Karpas-422 (cell line): ENCODE measurements at regions not wholly inside any gene's neighbourhood (a gene's known extent, or its start where the extent isn't known, plus 50 kb on each side); places are given as distances from the start of the nearest gene placed in this dataset.
"Not testable (repeated sequence)": the region's sequence is repeated elsewhere in the genome, so short reads cannot be mapped to it uniquely, and the experiment has no call there.

Source experiments
- DNase-seq: peaks from one replicate; pipeline ENCODE4 v3.0.0-alpha.2; 2015
- H2AFZ ChIP-seq: fragments of 200-600 bp; sonication (generic); 2 replicates; pipeline ENCODE4 v1.6.1; 2014; ENCODE audit warnings: antibody characterized with exemption, low read length, mixed read lengths
- H3K27ac ChIP-seq: fragments of 200-600 bp; sonication (generic); 2 replicates; pipeline ENCODE4 v1.5.1; 2014; ENCODE audit warnings: mild to moderate bottlenecking, low read length, moderate library complexity
- H3K27me3 ChIP-seq: fragments of 200-600 bp; sonication (generic); 2 replicates; pipeline ENCODE4 v1.6.1; 2014; ENCODE audit warnings: low read length, mixed read lengths
- H3K36me3 ChIP-seq: fragments of 200-600 bp; sonication (generic); 2 replicates; pipeline ENCODE4 v1.6.1; 2014; ENCODE audit warnings: low read length, mixed read lengths; ENCODE audit not compliant: insufficient read depth
- H3K4me1 ChIP-seq: fragments of 200-600 bp; sonication (generic); 2 replicates; pipeline ENCODE4 v1.6.1; 2014; ENCODE audit warnings: mild to moderate bottlenecking, low read length, mixed read lengths
- H3K4me2 ChIP-seq: fragments of 200-600 bp; sonication (generic); 2 replicates; pipeline ENCODE4 v1.6.1; 2014; ENCODE audit warnings: low read length, low read depth, mild to moderate bottlenecking; ENCODE audit not compliant: poor library complexity, severe bottlenecking
- H3K4me3 ChIP-seq: fragments of 200-600 bp; sonication (generic); 2 replicates; pipeline ENCODE4 v1.5.1; 2014; ENCODE audit warnings: mild to moderate bottlenecking, antibody characterized with exemption, low read length, mixed read lengths
- H3K79me2 ChIP-seq: fragments of 200-600 bp; sonication (generic); 2 replicates; pipeline ENCODE4 v1.6.1; 2014; ENCODE audit warnings: mild to moderate bottlenecking, low read length, mixed read lengths
- H3K9ac ChIP-seq: fragments of 200-600 bp; sonication (generic); 2 replicates; pipeline ENCODE4 v1.6.0; 2014; ENCODE audit warnings: low read length
- H3K9me2 ChIP-seq: fragments of 200-600 bp; sonication (generic), shearing (Covaris generic); replicated peaks from 2 replicates; pipeline ENCODE4 v1.6.0; 2014; ENCODE audit warnings: mild to moderate bottlenecking, low read length, moderate library complexity; ENCODE audit not compliant: insufficient read depth
- H3K9me3 ChIP-seq: fragments of 300-700, 200-600 bp; sonication (generic); 2 replicates; pipeline ENCODE4 v1.6.1; 2014; ENCODE audit warnings: low read length, mixed read lengths
- H4K20me1 ChIP-seq: fragments of 200-600 bp; sonication (generic); 2 replicates; pipeline ENCODE4 v1.6.1; 2014; ENCODE audit warnings: mild to moderate bottlenecking, antibody characterized with exemption, low read length, low read depth; ENCODE audit not compliant: insufficient read depth

DNA sequence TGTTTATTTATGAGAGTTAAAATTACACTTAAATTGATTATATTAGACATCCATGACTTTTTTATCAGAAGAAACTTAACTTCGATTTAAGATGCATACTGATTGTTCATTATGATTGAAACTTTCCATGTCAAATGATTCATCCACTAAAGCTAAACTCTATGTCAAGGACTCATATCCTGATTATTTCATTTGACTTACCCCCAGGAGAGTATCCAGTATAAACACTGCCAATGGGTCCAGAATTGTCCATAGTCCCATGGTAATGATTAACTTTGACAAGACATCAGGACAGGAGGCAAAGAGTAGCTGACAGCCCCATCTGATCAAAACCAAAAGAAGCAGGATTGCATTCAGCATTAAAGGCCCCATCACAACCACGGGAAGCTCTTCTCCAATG lies 709.9 kb downstream of the TFAP2A start:
- H3K79me2 ChIP-seq, result no peaks in the 10 kb centered on the region
- no peak overlapping the region for H3K4me2 ChIP-seq
- H2AFZ ChIP-seq, result no peak overlapping the region
- H3K36me3 ChIP-seq, result no peaks in the 10 kb centered on the region
- no peak overlapping the region for H3K27ac ChIP-seq
- no peak for DNase-seq
- no peaks in the 10 kb centered on the region for H3K9me2 ChIP-seq
- no peaks in the 10 kb centered on the region for H3K9me3 ChIP-seq
- H3K4me3 ChIP-seq, result no peak overlapping the region
- no peaks in the 10 kb centered on the region for H3K27me3 ChIP-seq
- no peaks in the 10 kb centered on the region for H4K20me1 ChIP-seq
- no peak overlapping the region for H3K9ac ChIP-seq
- no peaks in the 10 kb centered on the region for H3K4me1 ChIP-seq

DNA sequence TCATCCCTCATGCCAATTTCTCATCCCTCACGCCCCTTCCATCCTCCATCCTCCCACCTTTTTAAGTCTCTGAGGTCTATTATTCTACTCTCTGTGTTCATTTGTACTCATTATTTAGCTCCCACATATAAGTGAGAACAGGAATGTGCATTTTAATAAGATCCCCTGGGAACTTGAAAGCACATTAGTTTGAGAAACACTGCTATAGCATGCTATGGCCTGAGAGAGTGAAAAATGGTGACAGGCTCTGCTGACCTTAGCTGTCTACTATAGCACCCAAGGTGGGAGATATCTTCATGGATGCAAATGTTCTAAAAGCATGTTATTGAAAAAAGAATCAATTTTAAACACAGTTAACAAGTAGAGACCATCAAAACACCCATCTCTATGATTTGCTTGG lies 712.0 kb downstream of the TFAP2A start:
- Histone ChIP-seq H3K27me3 (no peaks in the 10 kb centered on the region), H3K9me3 (no peaks in the 10 kb centered on the region), H3K9ac (no peak overlapping the region), H2AFZ (no peak overlapping the region), H3K36me3 (no peaks in the 10 kb centered on the region), H3K4me2 (no peak overlapping the region), H3K79me2 (no peaks in the 10 kb centered on the region), H3K9me2 (no peaks in the 10 kb centered on the region), H3K27ac (no peak overlapping the region), H3K4me3 (no peak overlapping the region), H4K20me1 (no peaks in the 10 kb centered on the region), H3K4me1 (no peaks in the 10 kb centered on the region)
- no peak for DNase-seq

DNA sequence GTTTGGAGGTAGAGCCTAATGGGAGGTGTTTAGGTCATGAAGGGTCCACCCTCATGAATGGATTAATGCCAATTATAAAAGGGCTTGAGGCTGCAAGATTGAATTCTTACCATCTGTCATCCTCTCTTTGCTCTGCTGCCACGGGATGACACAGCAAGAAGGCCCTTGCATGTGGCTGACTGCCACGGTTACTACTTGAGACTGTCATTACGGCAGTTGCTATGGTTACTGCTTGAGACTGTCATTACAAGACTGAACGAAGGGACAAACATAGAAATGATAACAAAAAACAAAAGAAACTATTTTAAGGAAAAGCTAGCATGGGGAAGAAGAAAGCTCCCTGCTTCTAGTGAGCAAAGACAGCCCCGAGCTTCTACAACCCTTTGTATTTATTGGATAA lies 715.0 kb downstream of the TFAP2A start:
- Histone ChIP-seq H2AFZ (no peak overlapping the region), H3K27ac (no peak overlapping the region), H3K27me3 (no peaks in the 10 kb centered on the region), H3K4me2 (no peak overlapping the region), H3K9ac (no peak overlapping the region), H4K20me1 (no peaks in the 10 kb centered on the region), H3K4me1 (no peaks in the 10 kb centered on the region), H3K9me3 (no peaks in the 10 kb centered on the region), H3K4me3 (no peak overlapping the region), H3K79me2 (no peaks in the 10 kb centered on the region), H3K9me2 (no peaks in the 10 kb centered on the region), H3K36me3 (no peaks in the 10 kb centered on the region)
- DNase-seq, result no peak

DNA sequence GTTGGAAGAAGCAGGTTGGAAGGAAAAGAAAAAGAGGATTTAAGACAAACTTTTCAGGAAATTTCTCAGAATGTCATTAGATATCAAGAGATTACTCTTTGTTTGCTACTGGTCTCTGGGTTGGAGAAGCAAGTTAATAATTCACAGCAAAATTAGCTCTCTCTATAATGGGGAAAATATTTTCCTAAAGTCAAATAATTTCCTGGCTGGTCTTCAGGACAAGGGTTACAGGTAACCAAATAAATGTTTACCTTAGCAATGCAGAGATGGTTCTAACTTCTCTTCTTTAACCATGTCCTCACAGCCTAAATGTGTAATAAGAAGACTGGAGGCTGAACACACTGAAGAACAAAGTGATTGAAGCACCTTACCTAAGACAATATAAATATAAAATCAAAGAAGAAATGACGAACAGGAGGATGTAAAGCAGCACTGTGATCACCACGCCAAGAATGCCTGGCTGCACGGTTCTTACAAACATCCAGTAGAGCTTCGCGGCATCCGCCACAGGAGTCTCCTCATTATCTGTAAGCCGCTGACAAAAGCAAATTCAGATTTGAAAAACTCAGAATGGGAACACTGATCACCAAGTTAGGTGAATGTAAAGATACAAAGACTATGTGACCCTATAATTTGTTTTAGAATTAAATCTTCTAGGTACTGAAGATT lies 717.5 kb downstream of the TFAP2A start:
- Histone ChIP-seq H3K4me1 (no peaks in the 10 kb centered on the region), H3K9me3 (no peaks in the 10 kb centered on the region), H3K27me3 (no peaks in the 10 kb centered on the region), H3K27ac (no peak overlapping the region), H3K4me2 (no peak overlapping the region), H3K36me3 (no peaks in the 10 kb centered on the region), H3K4me3 (no peak overlapping the region), H3K9me2 (no peaks in the 10 kb centered on the region), H3K9ac (no peak overlapping the region), H3K79me2 (no peaks in the 10 kb centered on the region), H4K20me1 (no peaks in the 10 kb centered on the region), H2AFZ (no peak overlapping the region)
- DNase-seq, result no peak

DNA sequence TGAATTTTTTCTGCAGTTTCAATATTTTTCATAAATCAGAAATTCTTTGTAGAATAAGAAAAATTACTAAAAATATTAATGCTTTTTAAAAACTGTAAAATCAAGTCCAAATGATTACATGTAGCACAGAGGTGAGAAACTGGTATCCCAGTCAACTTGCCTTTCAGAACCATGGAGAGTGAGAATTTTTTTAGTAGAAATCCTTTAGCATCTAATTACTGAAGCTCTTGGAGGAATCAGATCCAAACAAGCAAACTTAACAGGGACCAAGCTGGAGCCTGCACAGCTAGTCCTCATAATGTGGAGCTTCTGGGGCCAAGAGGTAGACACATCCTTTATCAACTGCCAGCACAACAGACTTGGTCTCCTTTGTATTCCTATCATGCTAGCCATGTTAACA lies 724.5 kb downstream of the TFAP2A start:
- Histone ChIP-seq H3K9me2 (no peaks in the 10 kb centered on the region), H3K4me3 (no peak overlapping the region), H3K27me3 (no peaks in the 10 kb centered on the region), H4K20me1 (no peaks in the 10 kb centered on the region), H3K9me3 (peaks cover 4% of the 10 kb centered on the region; the same call in 1 of the 2 replicates), H3K9ac (no peak overlapping the region), H3K27ac (no peak overlapping the region), H3K4me1 (no peaks in the 10 kb centered on the region), H2AFZ (no peak overlapping the region), H3K36me3 (no peaks in the 10 kb centered on the region), H3K4me2 (no peak overlapping the region), H3K79me2 (no peaks in the 10 kb centered on the region)
- no peak for DNase-seq

DNA sequence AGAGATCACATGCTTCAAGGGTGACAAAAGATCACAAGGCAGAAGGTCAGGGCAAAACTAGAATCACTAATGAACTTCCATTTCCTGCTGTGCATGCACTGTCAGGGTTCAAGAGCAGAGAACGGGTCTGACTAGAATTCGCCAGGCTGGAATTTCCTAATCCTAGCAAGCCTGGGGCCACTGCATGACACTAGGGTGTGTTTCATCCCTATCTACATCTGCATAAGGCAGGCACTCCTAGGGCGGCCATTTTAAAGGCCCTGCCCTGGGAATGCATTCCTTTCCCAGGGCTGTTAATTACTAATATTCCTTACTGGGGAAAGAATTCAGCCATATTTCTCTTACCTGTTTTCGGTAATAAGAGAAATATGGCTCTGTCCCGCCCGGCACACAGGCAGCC lies 734.1 kb downstream of the TFAP2A start:
- H3K27ac ChIP-seq, H3K36me3 ChIP-seq, H4K20me1 ChIP-seq, H3K4me2 ChIP-seq, H3K79me2 ChIP-seq, H3K27me3 ChIP-seq, DNase-seq, H2AFZ ChIP-seq, H3K9me3 ChIP-seq, H3K9me2 ChIP-seq, H3K9ac ChIP-seq, H3K4me3 ChIP-seq, H3K4me1 ChIP-seq: not testable (repeated sequence)

DNA sequence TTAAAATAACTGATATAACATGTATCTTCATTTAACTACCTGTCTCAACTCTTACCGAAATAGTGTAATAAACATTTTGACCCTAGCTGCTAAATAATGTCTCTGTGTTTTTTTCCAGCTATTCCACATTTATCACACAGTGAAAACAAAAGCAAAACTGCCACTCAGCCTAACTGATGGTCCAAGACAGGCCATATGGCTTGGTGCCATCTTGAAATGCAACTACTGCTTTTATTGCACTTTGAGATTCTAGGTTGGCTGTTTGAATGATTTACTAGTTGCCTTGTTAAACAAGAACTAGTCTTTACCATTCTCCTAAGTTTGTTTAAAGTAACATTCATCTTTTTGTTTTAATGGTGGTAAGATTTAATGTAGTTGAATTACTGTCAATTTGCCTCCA lies 739.8 kb downstream of the TFAP2A start:
- no peaks in the 10 kb centered on the region for H3K27me3 ChIP-seq
- peaks cover 3% of the 10 kb centered on the region for H3K9me3 ChIP-seq
- no peak overlapping the region for H3K27ac ChIP-seq
- H3K9ac ChIP-seq, result no peak overlapping the region
- H3K9me2 ChIP-seq, result no peaks in the 10 kb centered on the region
- DNase-seq, result no peak
- no peaks in the 10 kb centered on the region for H4K20me1 ChIP-seq
- H3K4me1 ChIP-seq, result no peaks in the 10 kb centered on the region
- no peak overlapping the region for H2AFZ ChIP-seq
- H3K4me3 ChIP-seq, result no peak overlapping the region
- no peak overlapping the region for H3K4me2 ChIP-seq
- H3K36me3 ChIP-seq, result no peaks in the 10 kb centered on the region
- H3K79me2 ChIP-seq, result no peaks in the 10 kb centered on the region

DNA sequence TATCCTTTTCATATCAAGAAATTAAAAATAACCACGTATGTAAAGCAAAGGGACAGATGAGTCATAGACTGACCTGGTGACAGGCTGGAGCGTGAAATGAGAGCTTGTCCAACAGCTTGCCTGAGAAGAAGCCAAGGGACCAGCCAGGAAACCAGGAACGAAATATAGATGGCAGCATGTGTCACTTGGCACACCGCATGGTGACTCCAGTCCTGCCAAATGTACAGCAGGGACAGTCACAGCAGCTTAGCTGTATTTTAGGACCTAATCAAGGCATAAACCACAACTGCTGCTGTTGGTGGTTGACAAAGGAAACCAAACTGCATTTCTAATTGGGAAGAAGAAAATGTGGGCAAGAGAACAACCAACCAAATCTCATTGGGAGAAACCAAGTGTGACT lies 755.0 kb downstream of the TFAP2A start:
- Histone ChIP-seq H3K9me2 (no peaks in the 10 kb centered on the region), H2AFZ (no peak overlapping the region), H3K27me3 (no peaks in the 10 kb centered on the region), H4K20me1 (no peaks in the 10 kb centered on the region), H3K4me3 (no peak overlapping the region), H3K4me1 (no peaks in the 10 kb centered on the region), H3K9me3 (peaks cover 2% of the 10 kb centered on the region; the same call in 1 of the 2 replicates), H3K27ac (no peak overlapping the region), H3K79me2 (no peaks in the 10 kb centered on the region), H3K36me3 (no peaks in the 10 kb centered on the region), H3K9ac (no peak overlapping the region), H3K4me2 (no peak overlapping the region)
- DNase-seq, result no peak

DNA sequence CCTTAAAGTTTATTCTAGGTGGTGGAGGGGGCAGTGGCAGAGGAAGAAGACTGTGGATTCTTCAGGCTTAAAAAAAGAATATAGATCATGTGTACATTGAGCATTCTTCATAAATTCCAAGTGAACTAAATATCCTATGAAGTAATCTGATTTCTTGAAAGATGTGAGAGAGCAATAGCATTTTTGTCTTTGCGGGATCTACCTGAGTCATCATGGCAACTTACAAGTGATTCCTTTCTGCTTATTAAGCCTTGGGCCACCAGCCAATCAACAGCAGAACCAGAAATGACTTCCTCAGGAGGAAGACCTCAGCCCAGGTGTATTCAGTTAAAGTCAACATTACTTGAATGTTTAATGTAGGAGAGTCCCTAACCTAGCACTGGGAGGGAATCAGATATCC lies 756.9 kb downstream of the TFAP2A start:
- Histone ChIP-seq H3K9me2 (no peaks in the 10 kb centered on the region), H3K9ac (no peak overlapping the region), H4K20me1 (no peaks in the 10 kb centered on the region), H3K4me3 (no peak overlapping the region), H2AFZ (no peak overlapping the region), H3K27me3 (no peaks in the 10 kb centered on the region), H3K79me2 (no peaks in the 10 kb centered on the region), H3K9me3 (peaks cover 5% of the 10 kb centered on the region), H3K27ac (no peak overlapping the region), H3K4me2 (no peak overlapping the region), H3K36me3 (no peaks in the 10 kb centered on the region), H3K4me1 (no peaks in the 10 kb centered on the region)
- no peak for DNase-seq
